ENCODE measurements at regions not wholly inside any gene's neighbourhood (a gene's known extent, or its start where the extent isn't known, plus 50 kb on each side); places are given as distances from the start of the nearest gene placed in this dataset.

DNA sequence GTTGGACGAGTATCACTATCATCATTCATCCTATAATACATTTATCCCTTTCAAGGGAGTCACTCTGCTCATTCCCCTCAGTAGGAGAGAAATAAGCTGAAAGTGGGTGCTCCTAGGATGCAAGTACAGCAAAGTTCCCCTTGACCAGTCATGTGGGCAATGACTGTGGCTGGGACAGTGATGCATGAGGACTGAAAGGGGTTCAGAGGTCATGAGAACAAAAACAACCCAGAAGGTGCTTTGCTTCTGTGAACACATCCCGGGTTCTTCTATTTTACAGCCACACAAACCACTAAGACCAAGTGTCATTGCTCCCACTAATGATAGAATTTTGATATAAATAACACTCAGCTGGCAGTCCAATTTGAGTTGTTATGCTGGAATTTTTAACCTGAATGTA lies 177.8 kb upstream of the ADCY2 start:
- H3K4me3 ChIP-seq, result no peak overlapping the region
- intact Hi-C loops (cut with DNase I; ENCODE audit: low total_unique reads), result no loop called here
- H3K27ac ChIP-seq, result no peak overlapping the region
- TF ChIP-seq, protein P1, sequence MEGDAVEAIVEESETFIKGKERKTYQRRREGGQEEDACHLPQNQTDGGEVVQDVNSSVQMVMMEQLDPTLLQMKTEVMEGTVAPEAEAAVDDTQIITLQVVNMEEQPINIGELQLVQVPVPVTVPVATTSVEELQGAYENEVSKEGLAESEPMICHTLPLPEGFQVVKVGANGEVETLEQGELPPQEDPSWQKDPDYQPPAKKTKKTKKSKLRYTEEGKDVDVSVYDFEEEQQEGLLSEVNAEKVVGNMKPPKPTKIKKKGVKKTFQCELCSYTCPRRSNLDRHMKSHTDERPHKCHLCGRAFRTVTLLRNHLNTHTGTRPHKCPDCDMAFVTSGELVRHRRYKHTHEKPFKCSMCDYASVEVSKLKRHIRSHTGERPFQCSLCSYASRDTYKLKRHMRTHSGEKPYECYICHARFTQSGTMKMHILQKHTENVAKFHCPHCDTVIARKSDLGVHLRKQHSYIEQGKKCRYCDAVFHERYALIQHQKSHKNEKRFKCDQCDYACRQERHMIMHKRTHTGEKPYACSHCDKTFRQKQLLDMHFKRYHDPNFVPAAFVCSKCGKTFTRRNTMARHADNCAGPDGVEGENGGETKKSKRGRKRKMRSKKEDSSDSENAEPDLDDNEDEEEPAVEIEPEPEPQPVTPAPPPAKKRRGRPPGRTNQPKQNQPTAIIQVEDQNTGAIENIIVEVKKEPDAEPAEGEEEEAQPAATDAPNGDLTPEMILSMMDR (IDR thresholded peaks at IDR 0.05 in 4 of 5, conservative IDR thresholded peaks at IDR 0.05 in 1 of 5), result no peak
- TF ChIP-seq POLR2A (IDR thresholded peaks at IDR 0.05), result no peak
- no peaks in the 10 kb centered on the region for H3K27me3 ChIP-seq
- in situ Hi-C loops (cut with MboI; ENCODE audit: low sequenced_read_pairs in 4 of 4), result no loop called here
- DNase-seq (no peak), ATAC-seq (no peak)
- no peaks in the 10 kb centered on the region for H3K9me3 ChIP-seq
- H3K36me3 ChIP-seq, result no peaks in the 10 kb centered on the region
- H3K4me1 ChIP-seq, result no peaks in the 10 kb centered on the region

DNA sequence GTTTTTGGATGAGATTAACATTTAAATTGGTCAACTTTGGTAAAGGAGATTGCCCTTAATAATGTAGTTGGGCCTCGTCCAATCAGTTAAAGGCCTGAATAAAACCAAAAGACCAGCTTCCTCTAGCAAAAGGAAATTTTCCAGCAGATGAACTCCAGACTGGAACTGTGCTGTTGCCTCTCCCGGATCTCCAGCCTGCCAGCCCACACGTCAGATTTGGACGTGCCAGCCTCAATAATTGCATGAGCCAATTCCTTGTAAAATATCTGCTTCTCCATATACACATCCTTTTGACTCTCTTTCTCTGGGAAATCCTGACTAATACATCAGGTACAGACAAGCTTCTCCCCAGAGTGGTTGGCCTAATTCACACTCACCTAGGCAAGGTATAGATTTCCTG lies 175.8 kb upstream of the ADCY2 start:
- H3K27me3 ChIP-seq, result no peaks in the 10 kb centered on the region
- no peak for DNase-seq
- intact Hi-C loops (cut with DNase I; ENCODE audit: low total_unique reads) (no loop called here), in situ Hi-C loops (cut with MboI; ENCODE audit: low sequenced_read_pairs in 4 of 4) (no loop called here)
- no peaks in the 10 kb centered on the region for H3K4me1 ChIP-seq
- H3K27ac ChIP-seq, result no peak overlapping the region
- no peaks in the 10 kb centered on the region for H3K36me3 ChIP-seq
- no peak overlapping the region for H3K4me3 ChIP-seq
- no peak for TF ChIP-seq POLR2A (IDR thresholded peaks at IDR 0.05)
- TF ChIP-seq, protein P1 (IDR thresholded peaks at IDR 0.05 in 4 of 5, conservative IDR thresholded peaks at IDR 0.05 in 1 of 5), result no peak
- no peaks in the 10 kb centered on the region for H3K9me3 ChIP-seq
- ATAC-seq, result no peak

DNA sequence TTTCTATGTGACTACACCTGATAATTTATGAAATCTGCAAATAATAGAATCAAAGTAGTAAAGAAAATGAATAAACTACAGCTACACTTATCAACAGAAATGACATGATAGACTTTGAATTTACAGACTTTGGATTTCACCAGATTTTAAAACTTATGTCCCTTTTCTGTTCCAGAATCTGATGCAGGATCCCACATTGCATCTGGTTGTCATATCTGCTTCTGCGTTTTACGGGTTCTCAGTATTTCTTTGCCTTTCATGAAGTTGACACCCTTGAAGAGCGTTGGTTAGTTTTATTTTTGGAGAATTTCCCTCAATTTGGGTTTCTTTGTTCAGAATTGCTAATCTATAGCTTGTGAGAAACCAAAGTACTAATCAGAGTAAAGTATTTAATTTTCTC lies 174.9 kb upstream of the ADCY2 start:
- ATAC-seq (no peak), DNase-seq (no peak)
- TF ChIP-seq, protein P1 (IDR thresholded peaks at IDR 0.05 in 4 of 5, conservative IDR thresholded peaks at IDR 0.05 in 1 of 5), result no peak
- no peak for TF ChIP-seq POLR2A (IDR thresholded peaks at IDR 0.05)
- intact Hi-C loops (cut with DNase I; ENCODE audit: low total_unique reads), result no loop called here
- Histone ChIP-seq H3K27me3 (no peaks in the 10 kb centered on the region), H3K27ac (no peak overlapping the region), H3K36me3 (no peaks in the 10 kb centered on the region), H3K4me1 (no peaks in the 10 kb centered on the region), H3K9me3 (no peaks in the 10 kb centered on the region), H3K4me3 (no peak overlapping the region)
- in situ Hi-C loops (cut with MboI; ENCODE audit: low sequenced_read_pairs in 4 of 4), result no loop called here

DNA sequence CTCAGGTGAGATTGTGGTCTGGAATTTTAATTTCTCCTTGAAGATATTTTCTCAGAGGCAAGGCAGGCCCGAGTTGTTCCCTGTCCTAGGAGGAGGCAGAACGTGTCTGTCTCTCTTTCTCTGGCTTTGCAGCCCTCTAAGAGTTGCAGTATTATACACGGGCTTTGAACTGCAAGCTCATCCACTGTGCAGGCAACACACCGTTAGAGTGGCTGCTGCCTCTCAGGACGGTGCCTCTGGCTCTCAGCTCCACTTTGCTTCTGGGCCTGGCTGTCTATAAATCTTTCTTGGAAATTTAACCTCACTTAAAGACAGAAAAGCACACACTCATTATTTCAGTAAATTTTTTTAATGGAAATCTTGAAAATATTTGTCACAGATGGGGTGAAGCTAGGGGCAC lies 170.1 kb upstream of the ADCY2 start:
- Histone ChIP-seq H3K27ac (no peak overlapping the region), H3K4me1 (no peaks in the 10 kb centered on the region), H3K9me3 (no peaks in the 10 kb centered on the region), H3K27me3 (no peaks in the 10 kb centered on the region), H3K36me3 (no peaks in the 10 kb centered on the region), H3K4me3 (no peak overlapping the region)
- no peak for TF ChIP-seq POLR2A (IDR thresholded peaks at IDR 0.05)
- TF ChIP-seq, protein P1 (IDR thresholded peaks at IDR 0.05 in 4 of 5, conservative IDR thresholded peaks at IDR 0.05 in 1 of 5), result no peak
- DNase-seq, result no peak
- intact Hi-C loops (cut with DNase I; ENCODE audit: low total_unique reads), result no loop called here
- in situ Hi-C loops (cut with MboI; ENCODE audit: low sequenced_read_pairs in 4 of 4), result no loop called here
- ATAC-seq, result no peak

DNA sequence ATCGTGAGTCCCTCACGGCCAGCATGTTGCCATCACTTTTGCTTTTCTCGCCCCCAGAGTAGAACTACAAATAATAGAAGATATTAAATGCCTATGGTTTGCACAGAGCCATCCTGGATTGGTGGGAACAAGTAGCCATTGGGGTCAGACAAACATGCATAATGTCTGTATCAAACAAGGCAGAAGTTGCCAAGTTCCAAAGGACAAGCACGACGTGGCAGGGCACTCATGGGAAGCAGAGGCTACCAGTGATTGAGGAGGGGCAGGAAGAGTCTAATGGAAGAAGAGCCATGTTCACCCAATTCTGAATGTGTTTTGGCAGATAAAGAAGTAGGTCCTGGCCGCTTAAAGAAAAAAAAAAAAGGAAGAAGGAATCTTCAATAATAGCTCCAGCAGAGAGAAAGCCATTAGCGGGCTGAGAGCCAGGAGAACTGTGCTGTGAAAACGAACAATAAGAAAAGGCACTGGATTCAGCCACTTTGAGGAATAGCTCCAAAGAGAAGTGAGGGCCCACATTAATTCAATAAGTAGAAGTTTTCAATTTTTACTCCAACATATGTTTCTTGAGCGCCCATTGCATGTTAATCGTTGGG lies 153.7 kb upstream of the ADCY2 start:
- Histone ChIP-seq H3K27ac (no peak overlapping the region), H3K27me3 (no peaks in the 10 kb centered on the region), H3K36me3 (no peaks in the 10 kb centered on the region), H3K4me3 (no peak overlapping the region), H3K4me1 (no peaks in the 10 kb centered on the region), H3K9me3 (no peaks in the 10 kb centered on the region)
- TF ChIP-seq, protein P1 (IDR thresholded peaks at IDR 0.05 in 4 of 5, conservative IDR thresholded peaks at IDR 0.05 in 1 of 5), result no peak
- TF ChIP-seq POLR2A (IDR thresholded peaks at IDR 0.05), result no peak
- intact Hi-C loops (cut with DNase I; ENCODE audit: low total_unique reads) (no loop called here), in situ Hi-C loops (cut with MboI; ENCODE audit: low sequenced_read_pairs in 4 of 4) (no loop called here)
- no peak for DNase-seq
- no peak for ATAC-seq

All from gastrocnemius medialis (tissue), 4 donors.